Fibroblast of peridontal ligament (primary cell): ENCODE measurements at regions not wholly inside any gene's neighbourhood (a gene's known extent, or its start where the extent isn't known, plus 50 kb on each side); places are given as distances from the start of the nearest gene placed in this dataset.
"Not testable (repeated sequence)": the region's sequence is repeated elsewhere in the genome, so short reads cannot be mapped to it uniquely, and the experiment has no call there.

Source experiments
- DNase-seq: peaks from one replicate; pipeline ENCODE4 v3.0.0-alpha.2; 2010; ENCODE audit errors: extremely low read depth

DNA sequence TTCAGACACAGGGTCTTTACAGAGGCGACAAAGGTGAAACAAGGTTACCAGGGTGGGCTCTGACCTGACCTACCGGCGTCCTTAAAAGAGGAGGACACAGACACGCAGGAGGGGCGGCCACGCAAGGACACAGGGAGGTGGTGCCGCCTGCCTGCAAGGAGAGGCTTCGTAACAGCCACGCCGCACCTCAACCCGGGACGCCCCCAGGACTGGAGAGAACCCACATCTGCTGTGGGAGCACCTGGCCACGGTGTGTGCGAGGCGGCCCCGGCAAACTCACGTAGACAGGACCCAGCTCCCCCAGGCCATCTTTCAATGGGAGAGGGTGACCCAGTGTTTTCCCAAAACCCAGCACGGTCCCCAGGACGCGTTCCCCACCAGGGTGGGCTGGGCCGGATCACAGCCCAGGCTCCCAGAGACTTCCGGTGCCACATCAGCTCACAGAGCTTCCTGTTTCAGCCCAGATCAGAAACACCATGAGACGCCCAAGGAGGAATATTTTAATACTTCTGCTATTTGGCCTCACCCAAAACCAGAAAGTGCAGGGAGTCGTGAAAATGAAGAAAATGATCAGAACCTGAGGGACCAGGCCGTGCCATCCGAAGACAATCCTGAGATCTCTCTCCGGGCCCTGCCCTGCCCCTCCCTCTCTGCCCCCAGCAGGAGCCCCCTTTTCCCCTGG, 5417.4 kb upstream of the TPTE start:
- DNase-seq = not testable (repeated sequence)

DNA sequence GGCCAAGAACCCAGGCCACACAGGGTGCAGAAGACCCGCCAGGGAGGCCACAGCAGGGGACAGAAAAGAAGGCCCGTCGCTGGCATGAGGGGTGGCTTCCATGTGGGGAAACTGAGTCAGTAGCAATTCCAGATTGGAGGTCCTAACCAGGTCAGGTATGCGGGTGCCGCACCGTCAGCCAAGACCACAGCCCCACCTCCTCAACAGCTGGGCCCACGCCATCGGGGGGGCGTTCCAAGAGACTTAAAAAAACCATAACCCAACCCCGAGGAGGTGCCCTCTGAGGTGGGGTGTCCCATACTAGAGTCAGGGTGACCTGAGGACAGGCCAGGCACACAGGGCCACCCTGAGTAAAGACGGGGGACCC, 5416.8 kb upstream of the TPTE start:
- DNase-seq = not testable (repeated sequence)

DNA sequence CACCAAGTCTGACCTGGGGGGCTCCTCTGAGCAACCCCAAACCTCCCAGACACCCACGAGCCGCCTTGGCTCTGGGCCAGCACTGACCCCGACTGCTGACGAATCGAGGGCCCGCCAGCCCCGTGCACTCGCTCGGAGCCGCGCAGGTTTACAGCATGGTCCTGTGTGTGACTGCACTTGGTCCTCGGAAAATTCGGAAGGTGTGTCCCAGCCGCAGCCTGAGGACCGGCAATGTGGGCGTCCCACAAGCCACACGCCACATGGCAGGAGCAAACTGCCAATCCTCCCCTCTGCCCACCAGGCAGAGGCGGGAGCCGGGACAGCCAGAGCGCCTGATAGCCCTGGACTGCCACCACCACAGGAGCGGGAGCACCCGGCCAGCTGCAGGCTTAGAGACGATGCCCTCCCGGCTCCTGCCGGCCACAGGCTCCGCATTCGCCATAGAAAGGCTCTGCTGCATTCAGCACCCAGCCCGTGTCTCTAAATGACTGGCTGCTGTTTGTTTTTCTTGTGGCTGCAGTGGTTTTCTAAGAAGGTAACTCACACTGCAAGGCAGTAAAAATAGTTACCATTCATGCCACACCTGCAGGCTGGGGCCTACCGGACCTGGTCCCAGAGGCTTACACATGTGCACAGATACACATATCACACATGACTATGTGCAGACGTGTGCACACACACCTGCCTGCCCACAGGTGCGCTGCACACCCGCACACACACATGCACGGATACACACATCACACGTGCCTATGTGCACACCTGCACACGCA, 5415.3 kb upstream of the TPTE start:
- not testable (repeated sequence) for DNase-seq

DNA sequence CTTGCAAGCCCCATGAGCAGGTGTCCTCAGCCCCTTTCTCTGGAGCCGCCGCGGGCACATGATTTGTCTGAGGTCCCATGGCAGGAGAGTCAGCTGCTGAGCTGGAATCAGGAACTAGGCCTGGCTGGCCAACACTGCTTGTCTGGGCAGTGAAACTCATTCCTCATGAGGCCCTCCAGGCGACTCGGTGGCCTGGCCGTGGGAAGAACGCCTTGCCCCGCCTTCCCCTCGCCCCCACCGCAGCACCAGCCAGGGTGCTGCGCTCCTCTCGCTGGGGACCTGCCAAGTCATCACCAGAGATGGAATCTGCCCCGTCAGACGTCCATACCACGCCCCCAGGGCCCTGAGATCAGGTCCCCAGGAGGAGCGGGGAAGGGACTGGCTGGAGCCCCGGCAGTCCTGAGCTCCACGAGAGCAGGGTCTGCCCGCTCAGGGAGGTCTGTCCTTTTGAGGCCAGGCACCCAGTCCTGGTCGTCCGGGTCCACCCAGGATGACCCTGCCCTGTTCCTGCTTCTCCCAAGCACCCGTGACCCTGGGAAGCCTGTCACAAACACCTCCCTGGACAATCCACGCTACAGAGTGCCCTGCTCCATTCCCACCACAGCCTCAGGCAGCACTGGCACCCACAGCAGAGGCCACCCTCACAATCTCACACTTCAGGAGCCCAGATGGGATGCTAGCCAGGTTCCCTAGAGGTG, 5414.5 kb upstream of the TPTE start:
- not testable (repeated sequence) for DNase-seq

DNA sequence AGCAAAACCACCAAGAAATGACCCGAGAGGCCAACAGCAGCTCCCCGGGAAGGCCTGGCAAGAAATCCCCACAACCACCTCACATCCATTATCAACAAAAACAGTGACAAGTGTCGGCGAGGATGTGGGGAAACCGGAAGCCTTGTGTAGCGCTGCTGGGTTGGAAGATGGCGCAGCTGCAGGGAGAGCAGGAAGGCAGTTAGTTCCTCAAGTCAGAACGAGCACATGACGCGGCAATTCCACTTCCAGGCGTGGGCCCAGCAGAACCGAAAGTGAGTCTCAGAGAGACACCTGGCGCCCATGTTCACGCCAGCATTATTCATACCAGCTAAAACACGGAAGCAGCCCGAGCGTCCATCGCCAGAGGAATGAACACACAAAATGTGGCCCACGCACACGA, 5413.7 kb upstream of the TPTE start:
- not testable (repeated sequence) for DNase-seq

DNA sequence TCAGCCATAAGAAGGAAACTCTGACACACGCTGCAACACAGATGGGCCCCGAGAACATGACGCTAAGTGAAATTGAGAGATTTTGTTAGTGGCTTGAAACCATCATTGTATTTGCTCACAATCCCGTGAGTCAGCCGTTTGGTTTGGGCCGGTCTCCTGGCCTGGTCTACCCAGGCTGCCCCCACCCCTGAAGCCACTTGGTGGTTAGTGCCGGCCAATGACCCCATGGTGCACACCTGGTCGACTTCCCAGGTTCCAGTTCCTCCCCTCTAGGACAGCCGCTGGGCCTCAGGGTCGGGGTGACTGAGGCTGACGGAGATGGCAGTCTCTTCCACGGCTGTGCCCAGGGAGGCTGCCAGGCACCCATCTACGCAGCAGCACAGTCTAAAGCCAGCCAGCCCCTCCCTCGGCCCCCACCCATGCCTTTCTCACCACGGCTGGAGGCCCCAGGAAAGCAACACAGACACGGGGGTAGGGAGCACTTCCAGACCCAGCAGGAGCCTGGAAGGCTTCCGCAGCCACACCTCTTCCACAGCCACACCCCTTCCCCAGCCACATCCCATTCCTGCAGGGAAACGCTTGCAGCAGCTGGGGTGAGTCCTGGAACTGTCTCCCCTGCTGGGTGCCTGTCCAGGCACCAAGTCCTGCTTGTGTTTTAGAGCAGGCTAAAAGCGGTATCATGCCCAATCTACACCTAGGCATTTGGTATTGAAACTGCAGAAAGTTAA, 5413.2 kb upstream of the TPTE start:
- not testable (repeated sequence) for DNase-seq

DNA sequence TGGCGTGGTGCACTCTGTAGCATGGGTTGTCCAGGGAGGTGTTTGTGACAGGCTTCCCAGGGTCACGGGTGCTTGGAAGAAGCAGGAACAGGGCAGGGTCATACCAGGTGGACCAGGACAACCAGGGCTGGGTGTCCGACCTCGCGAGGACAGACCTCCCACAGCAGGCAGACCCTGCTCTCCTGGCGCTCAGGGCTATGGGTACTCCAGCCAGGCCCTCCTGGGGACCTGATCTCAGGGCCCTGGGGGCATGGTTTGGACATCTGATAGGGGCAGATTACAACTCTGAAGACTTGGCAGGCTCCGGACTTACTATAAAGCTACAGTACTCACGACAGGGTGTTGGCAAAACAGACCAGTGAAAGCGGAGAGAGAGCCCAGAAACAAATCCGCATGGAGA, 5410.2 kb upstream of the TPTE start:
- not testable (repeated sequence) for DNase-seq

DNA sequence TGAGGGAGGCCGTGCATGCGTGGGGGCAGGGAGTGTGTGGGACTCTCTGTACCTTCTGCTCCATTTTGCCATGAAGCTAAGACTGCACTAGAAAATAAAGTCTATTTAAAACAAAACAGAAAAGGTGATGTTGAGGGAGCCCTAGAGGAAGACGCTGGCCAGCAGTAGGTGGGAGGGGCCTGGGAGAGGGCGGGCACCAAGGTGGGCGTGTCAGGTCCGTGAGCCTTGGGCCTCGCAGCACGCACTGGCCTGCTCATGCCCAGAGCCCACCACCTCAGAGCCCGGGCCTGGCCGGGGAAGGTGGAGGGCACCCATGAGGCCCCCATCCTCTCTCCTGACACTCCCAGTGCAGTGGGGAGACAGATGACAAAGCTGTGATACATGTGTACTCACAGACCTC, 5408.3 kb upstream of the TPTE start:
- not testable (repeated sequence) for DNase-seq

DNA sequence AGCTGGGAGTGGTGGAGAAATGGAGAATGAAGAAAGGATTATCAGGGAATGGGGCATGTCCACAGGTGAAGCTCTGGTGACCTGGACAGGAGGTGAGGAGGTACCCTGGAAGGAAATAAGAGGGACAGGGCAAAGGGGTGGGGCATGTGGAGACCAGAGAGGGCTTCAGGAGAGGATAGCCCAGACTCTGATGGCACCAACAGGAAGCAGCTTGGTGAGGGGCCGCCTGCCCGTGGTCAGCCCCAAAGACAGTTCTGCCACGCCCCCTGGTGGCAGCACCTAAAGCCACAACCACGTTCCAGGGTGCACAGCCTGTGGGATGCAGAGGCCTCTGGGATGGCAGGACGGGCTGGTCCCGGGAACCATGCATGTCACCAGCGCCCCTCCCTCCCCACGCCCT, 5406.9 kb upstream of the TPTE start:
- DNase-seq = not testable (repeated sequence)

DNA sequence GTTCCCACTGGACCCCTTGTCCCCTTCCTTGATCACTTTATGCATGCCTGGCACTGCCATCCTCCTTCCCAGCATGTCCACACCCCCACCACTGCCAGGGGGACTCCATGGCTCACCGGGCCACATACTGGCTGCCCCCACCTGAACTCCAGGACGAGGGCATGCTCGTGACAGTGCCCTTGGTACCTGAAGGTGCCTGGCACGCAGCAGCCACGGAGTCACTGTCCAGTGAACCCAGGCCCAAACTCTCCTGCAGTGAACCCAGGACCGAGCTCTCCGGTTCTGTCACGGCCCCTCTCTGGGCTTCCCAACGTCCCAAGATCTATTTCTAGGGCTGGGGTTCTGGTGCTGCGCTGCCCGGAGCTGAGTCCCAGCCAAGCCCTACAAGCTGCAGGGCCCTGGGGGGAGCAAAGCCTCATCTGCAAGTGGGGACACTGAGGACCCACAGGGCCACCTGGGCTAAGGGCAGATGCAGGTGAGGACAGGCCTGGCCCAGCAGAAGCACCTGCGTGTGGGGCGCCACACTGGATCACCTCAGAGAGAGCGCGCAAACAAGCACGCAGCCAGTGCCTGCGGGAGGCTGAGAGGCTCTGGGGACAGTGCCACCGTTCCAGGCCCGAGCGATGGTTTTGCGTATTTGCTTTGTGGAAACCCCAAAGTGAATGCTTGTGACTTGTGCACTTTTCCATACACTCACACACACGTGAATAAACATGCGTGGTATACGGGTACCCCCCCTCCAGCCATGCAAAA, 5406.3 kb upstream of the TPTE start:
- DNase-seq = not testable (repeated sequence)

DNA sequence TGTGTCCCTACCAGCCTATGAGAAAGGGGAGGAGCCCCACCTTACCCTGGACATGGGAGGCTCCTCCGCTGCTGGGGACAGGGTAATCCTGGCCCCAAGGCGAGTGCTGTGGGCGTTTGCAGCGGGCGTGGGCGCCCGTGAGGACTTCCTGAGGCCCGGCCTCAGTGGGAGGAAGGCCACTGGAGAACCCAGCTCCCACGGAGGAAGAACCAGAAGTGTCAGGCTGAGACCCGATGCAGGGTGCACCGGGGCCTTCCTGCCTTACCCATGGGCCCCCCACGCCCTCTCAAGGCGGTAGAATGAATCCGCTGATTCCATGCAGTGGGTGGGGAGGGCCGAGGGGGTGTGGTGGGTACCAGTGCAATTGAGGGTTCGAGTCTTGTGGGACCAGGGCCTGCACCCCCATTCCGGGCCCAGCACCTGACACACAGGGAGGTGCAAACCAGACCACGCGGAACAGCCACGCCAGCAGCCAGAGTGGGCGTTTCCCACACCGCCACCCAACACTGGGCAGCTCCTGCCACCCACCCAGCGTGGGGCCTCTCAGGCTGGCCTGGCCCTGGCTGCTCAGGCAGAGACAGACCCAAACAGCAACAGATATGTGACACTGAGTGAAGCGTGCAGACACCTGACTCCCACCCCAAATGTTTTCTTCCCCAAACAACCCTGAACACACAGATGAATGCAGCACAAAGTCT, 5405.6 kb upstream of the TPTE start:
- not testable (repeated sequence) for DNase-seq

DNA sequence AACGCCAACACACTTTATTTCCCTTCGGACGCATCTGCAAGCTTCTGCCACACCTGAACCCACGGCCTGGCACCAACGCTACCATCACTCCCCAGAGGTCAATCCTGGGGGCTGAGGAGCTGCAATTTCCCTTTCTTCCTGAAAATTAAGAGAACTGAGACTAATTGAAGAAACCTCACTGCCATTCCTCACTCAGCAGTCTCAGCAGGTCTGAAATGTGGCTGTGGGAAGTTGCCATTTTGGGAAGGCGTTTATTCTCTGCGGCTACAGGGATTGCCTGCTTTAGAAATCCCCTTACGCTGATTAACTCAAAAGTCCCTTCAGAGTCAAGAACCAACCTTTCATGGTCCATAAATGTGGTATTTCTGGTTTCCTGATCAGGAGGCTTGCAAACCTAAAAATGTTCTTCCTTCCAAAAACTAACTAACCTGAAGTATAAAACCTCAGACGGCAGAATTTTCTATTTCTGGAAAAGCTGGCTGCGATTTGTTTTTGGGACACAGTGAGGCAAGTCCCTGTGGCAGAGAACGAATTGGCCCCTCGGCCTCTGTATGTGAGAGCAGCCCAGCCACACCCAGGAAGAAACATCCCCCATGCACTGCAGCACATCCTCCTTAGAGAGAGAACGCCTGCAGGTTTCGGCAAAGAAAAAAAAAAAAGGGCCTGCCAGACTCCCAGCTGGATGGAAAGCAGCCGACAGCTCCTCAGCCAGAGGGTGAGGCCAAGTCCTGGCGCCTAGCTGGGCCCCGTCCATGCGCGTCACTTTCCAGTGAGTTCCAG, 5404.8 kb upstream of the TPTE start:
- DNase-seq = not testable (repeated sequence)

DNA sequence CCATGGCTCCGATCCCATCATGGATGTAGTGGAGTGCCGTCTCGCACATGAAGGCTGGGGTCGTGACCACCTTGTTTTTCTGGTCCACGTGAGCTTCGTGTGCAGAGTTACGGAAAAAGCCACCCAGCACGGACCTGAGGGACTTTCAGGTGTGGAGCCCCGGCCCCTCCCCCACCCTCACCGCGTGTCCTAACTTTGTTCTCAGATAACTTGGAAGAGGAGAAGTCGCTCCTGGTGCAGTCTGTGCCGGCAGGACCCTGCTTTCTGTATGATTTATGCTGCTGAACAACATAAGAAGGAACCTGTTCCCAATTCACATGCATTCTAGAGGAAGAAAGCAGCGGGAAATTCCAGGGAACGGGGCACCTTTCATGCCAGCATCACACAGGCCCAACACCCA, 5404.2 kb upstream of the TPTE start:
- not testable (repeated sequence) for DNase-seq

DNA sequence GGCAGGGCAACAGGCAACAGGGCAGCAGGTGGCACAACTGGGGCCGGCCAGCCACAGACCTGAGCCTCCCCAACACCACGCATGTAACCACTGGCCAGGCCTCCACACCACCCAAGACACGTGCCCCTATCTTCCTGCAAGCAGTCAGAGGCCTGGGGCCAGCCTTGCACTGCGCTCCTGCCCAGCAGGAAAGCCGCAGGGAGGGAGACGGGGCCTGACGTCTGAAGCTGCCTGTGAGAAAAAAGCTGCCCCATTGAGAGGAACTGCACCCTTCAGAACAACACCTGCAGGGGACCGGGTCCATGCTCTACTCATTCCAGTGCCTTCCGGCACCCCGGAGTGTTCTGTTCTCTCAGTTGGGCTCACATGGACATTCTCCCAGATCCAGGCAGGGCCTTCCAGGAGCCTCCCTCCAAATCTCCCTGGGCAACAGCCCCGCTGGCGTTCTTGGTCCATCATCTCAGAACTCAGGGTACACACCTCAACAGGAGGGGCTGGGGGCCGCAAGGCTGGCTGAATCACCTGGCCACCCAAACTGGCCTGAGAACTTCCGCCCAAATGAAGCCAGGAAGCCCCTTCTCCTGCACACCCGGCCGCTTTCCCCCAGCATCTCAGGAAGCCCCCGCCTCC, 5403.6 kb upstream of the TPTE start:
- DNase-seq = not testable (repeated sequence)

DNA sequence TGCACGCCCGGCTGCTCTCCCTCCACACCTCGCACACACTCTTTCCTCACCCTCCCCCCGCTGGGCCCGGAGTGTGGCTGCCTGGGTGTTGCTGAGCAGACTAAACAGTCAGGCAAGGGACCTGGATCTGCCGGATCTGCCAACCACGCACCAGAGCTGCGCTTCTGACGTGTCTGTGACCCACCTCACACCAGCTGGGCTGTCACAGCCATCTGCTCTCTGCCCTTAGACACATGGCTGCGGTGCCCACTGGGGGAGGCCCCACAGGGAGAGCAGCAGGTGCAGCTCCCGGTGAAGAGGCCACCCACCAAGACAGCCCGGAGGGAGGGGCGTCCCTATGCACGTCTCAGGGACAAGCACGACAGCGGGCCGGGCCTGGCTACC, 5403.1 kb upstream of the TPTE start:
- DNase-seq = not testable (repeated sequence)

DNA sequence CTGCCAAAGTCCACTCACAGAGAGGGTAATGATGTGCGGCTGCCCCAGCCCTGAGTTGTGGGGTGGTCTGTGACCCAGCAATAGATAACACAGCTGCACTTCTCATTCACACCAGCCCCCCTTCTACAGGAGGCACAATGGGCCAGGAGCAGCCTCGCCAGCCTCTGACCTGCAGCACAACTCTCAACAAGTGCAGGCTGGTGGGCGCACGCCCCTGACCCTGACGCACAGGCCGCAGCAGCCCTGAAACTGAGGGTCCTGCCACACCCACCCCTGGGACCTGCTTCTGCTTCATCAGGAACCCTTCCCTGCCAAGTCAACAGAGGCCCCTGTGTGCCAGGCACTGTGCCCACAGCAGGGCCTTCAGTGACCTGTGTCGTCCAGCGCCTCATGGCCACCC, 5402.2 kb upstream of the TPTE start:
- DNase-seq = not testable (repeated sequence)

DNA sequence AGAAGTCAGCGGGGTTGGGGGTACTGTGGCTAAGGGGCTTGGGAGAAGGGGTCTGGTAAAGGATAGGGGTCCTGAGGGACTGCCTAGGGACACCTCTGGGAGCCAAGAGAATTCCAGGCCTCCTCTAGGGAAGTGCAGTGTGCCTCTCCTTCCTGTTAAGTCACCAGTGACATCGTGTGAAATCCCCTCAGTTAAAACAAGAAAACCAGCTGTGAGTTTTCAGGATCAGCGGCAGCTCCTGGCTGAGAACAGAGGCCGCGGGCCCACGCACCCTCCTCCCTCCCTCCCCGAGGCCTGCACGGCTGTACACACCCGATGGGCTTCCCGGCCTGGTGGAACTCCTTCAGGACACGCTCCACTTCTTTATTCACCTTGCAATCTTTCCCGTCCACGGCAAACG, 5400.0 kb upstream of the TPTE start:
- peak; percentile 0 for DNase-seq

DNA sequence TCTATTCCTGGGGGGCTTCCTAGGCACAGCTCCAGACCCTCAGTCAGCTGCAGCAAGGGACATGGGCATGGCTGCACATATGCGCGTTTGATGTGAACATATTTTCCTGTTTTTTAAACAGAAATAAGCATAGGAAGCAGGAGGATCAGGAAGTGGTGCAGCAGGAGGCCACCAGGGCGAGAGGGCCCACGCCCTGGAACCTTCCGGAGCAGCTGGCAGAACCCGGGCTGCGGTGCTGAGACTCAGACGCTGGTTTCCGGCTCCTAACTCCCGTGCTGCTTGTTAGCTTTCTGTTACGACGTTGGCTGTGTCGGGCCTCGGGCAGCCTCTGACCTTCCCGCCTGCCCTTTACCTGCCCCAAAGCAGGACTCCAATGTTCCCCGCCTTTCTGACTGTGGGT, 5399.5 kb upstream of the TPTE start:
- DNase-seq = not testable (repeated sequence)

DNA sequence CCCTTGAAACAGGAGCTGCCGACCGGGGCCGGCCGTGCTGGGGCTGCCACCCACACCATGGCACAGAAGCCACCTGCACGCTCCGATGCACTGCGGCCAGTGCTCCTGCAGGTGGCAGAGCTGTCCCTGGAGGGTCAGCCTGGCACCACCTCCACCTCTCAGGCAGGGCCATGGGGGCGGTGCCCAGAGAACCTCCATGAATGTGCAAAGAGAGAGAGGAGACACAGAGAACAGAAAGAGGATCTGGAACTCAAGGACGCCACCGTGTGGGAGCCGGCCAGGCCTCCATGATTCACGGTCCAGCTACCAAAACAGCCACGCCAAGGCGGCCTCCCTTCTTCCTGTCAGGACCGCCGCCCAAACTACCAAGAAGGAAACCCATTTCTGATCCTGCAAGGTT, 5397.7 kb upstream of the TPTE start:
- not testable (repeated sequence) for DNase-seq
